ENCODE measurements at regions not wholly inside any gene's neighbourhood (a gene's known extent, or its start where the extent isn't known, plus 50 kb on each side); places are given as distances from the start of the nearest gene placed in this dataset.

GRCh38 chr2:198424112-198424511 lies 619.7 kb downstream of the PLCL1 start:
- DNase-seq (ENCODE audit: low read depth, low spot score), result no peak

GRCh38 chr2:198417836-198418235 lies 613.4 kb downstream of the PLCL1 start:
- DNase-seq (ENCODE audit: low read depth, low spot score), result no peak

- DNase-seq (ENCODE audit: low read depth, low spot score), result no peak
Observed at GRCh38 chr2:198414976-198415375, 610.6 kb downstream of the PLCL1 start.

GRCh38 chr2:198411936-198412335 lies 607.5 kb downstream of the PLCL1 start:
- DNase-seq (ENCODE audit: low read depth, low spot score), result no peak

GRCh38 chr2:198408171-198408570 lies 603.8 kb downstream of the PLCL1 start:
- no peak for DNase-seq (ENCODE audit: low read depth, low spot score)

- DNase-seq (ENCODE audit: low read depth, low spot score), result no peak
Observed at GRCh38 chr2:198405311-198405710, 600.9 kb downstream of the PLCL1 start.

- DNase-seq (ENCODE audit: low read depth, low spot score), result no peak
Observed at GRCh38 chr2:198401644-198402043, 597.3 kb downstream of the PLCL1 start.

- no peak for DNase-seq (ENCODE audit: low read depth, low spot score)
Observed at GRCh38 chr2:198400999-198401398, 596.6 kb downstream of the PLCL1 start.

- DNase-seq (ENCODE audit: low read depth, low spot score), result no peak
Observed at GRCh38 chr2:198394208-198394607, 589.8 kb downstream of the PLCL1 start.

GRCh38 chr2:198390670-198391069 lies 586.3 kb downstream of the PLCL1 start:
- no peak for DNase-seq (ENCODE audit: low read depth, low spot score)

GRCh38 chr2:198387677-198388076 lies 583.3 kb downstream of the PLCL1 start:
- no peak for DNase-seq (ENCODE audit: low read depth, low spot score)

GRCh38 chr2:198385856-198386255 lies 581.5 kb downstream of the PLCL1 start:
- no peak for DNase-seq (ENCODE audit: low read depth, low spot score)

GRCh38 chr2:198385326-198385725 lies 580.9 kb downstream of the PLCL1 start:
- DNase-seq (ENCODE audit: low read depth, low spot score), result no peak

- DNase-seq (ENCODE audit: low read depth, low spot score), result no peak
Observed at GRCh38 chr2:198383392-198383791, 579.0 kb downstream of the PLCL1 start.

GRCh38 chr2:198382811-198383210 lies 578.4 kb downstream of the PLCL1 start:
- no peak for DNase-seq (ENCODE audit: low read depth, low spot score)

- no peak for DNase-seq (ENCODE audit: low read depth, low spot score)
Observed at GRCh38 chr2:198376677-198377076, 572.3 kb downstream of the PLCL1 start.

GRCh38 chr2:198375083-198375410 lies 570.7 kb downstream of the PLCL1 start:
- DNase-seq (ENCODE audit: low read depth, low spot score), result no peak

GRCh38 chr2:198374375-198375082 lies 570.1 kb downstream of the PLCL1 start:
- DNase-seq (ENCODE audit: low read depth, low spot score), result no peak

GRCh38 chr2:198371921-198372543 lies 567.6 kb downstream of the PLCL1 start:
- no peak for DNase-seq (ENCODE audit: low read depth, low spot score)

- DNase-seq (ENCODE audit: low read depth, low spot score), result no peak
Observed at GRCh38 chr2:198371329-198371728, 566.9 kb downstream of the PLCL1 start.

- DNase-seq (ENCODE audit: low read depth, low spot score), result no peak
Observed at GRCh38 chr2:198368089-198368488, 563.7 kb downstream of the PLCL1 start.

- no peak for DNase-seq (ENCODE audit: low read depth, low spot score)
Observed at GRCh38 chr2:198362740-198363139, 558.3 kb downstream of the PLCL1 start.

- no peak for DNase-seq (ENCODE audit: low read depth, low spot score)
Observed at GRCh38 chr2:198359308-198359707, 554.9 kb downstream of the PLCL1 start.

- no peak for DNase-seq (ENCODE audit: low read depth, low spot score)
Observed at GRCh38 chr2:198356157-198356556, 551.8 kb downstream of the PLCL1 start.

Measured in brain pericyte (primary cell).